ENCODE measurements at regions not wholly inside any gene's neighbourhood (a gene's known extent, or its start where the extent isn't known, plus 50 kb on each side); places are given as distances from the start of the nearest gene placed in this dataset.

DNA sequence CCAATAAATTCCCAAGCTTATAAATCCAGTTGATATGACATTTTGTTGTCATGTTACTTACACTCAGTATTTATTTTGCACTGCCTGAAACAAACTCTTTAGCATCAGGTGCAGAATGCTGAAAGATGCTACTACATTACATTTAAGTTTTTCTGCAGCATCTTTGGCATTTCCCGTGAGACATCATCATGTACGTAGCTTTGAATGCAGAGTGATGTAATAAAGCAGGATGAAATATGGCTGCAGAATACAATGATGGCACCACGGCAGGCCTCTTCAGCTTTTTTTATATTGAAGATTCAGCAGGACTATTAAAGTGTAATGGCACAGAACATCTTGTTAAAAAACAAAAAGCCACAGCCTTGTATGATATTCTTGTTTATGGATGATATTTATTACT lies 531.8 kb downstream of the NXPH1 start:
- TF ChIP-seq POLR2AphosphoS5 (IDR thresholded peaks at IDR 0.05), result no peak
- TF ChIP-seq, protein P1, sequence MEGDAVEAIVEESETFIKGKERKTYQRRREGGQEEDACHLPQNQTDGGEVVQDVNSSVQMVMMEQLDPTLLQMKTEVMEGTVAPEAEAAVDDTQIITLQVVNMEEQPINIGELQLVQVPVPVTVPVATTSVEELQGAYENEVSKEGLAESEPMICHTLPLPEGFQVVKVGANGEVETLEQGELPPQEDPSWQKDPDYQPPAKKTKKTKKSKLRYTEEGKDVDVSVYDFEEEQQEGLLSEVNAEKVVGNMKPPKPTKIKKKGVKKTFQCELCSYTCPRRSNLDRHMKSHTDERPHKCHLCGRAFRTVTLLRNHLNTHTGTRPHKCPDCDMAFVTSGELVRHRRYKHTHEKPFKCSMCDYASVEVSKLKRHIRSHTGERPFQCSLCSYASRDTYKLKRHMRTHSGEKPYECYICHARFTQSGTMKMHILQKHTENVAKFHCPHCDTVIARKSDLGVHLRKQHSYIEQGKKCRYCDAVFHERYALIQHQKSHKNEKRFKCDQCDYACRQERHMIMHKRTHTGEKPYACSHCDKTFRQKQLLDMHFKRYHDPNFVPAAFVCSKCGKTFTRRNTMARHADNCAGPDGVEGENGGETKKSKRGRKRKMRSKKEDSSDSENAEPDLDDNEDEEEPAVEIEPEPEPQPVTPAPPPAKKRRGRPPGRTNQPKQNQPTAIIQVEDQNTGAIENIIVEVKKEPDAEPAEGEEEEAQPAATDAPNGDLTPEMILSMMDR (IDR thresholded peaks at IDR 0.05), result no peak
- no peak for TF ChIP-seq POLR2A (IDR thresholded peaks at IDR 0.05)

Measured in sigmoid colon (tissue), 4 donors.